ENCODE measurements at regions not wholly inside any gene's neighbourhood (a gene's known extent, or its start where the extent isn't known, plus 50 kb on each side); places are given as distances from the start of the nearest gene placed in this dataset.

GRCh38 chr10:128534686-128535085 lies 408.5 kb upstream of the MKI67 start:
- H3K27ac Mint-ChIP-seq: no peak overlapping the region
- TF ChIP-seq, protein P1, sequence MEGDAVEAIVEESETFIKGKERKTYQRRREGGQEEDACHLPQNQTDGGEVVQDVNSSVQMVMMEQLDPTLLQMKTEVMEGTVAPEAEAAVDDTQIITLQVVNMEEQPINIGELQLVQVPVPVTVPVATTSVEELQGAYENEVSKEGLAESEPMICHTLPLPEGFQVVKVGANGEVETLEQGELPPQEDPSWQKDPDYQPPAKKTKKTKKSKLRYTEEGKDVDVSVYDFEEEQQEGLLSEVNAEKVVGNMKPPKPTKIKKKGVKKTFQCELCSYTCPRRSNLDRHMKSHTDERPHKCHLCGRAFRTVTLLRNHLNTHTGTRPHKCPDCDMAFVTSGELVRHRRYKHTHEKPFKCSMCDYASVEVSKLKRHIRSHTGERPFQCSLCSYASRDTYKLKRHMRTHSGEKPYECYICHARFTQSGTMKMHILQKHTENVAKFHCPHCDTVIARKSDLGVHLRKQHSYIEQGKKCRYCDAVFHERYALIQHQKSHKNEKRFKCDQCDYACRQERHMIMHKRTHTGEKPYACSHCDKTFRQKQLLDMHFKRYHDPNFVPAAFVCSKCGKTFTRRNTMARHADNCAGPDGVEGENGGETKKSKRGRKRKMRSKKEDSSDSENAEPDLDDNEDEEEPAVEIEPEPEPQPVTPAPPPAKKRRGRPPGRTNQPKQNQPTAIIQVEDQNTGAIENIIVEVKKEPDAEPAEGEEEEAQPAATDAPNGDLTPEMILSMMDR (conservative IDR thresholded peaks at IDR 0.05): no peak
- H3K4me1 Mint-ChIP-seq (ENCODE audit: unreplicated experiment): peaks cover 33% of the 10 kb centered on the region
- no peaks in the 10 kb centered on the region for H3K9me3 Mint-ChIP-seq
- no peaks in the 10 kb centered on the region for H3K36me3 Mint-ChIP-seq
- DNase-seq (ENCODE audit: extremely low spot score, unreplicated experiment): no peak
- H3K4me3 Mint-ChIP-seq: no peak overlapping the region
- peaks cover 64% of the 10 kb centered on the region for H3K27me3 Mint-ChIP-seq

- Mint-ChIP-seq H3K4me1 (ENCODE audit: unreplicated experiment) (peaks cover 36% of the 10 kb centered on the region), H3K4me3 (peak overlapping the region; percentile 7), H3K27me3 (peaks cover 70% of the 10 kb centered on the region), H3K9me3 (no peaks in the 10 kb centered on the region), H3K36me3 (no peaks in the 10 kb centered on the region), H3K27ac (no peak overlapping the region)
- TF ChIP-seq, protein P1 (conservative IDR thresholded peaks at IDR 0.05): no peak
- DNase-seq (ENCODE audit: extremely low spot score, unreplicated experiment): no peak
Observed at GRCh38 chr10:128536259-128536658, 410.0 kb upstream of the MKI67 start.

DNA sequence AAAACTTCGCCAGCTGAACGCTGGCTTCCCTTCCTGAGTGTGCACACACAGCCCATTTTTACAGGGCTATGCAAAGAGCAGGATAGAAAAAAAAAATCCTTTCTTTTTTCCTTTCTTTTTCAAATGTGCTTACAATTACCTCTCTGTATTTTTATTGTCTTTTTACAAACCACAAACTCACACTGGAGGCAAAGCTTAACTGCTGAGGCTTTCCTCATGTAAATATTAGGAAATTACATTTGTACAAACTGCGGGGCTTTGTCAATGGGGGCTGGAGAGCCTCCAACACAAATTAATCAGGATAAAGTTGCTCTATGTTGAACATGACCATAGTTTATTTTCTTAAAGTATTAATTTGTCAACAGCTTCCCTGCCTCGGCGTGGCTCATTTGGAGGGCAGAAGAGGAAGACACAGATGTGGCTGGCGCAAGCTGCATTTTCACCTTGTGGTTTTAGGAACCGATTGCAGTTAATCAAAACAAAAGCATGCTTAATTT lies 411.7 kb upstream of the MKI67 start:
- Mint-ChIP-seq H3K27ac (no peak overlapping the region), H3K27me3 (peaks cover 68% of the 10 kb centered on the region), H3K4me3 (peak overlapping the region; percentile 48), H3K36me3 (no peaks in the 10 kb centered on the region), H3K9me3 (no peaks in the 10 kb centered on the region), H3K4me1 (ENCODE audit: unreplicated experiment) (peaks cover 45% of the 10 kb centered on the region)
- no peak for DNase-seq (ENCODE audit: extremely low spot score, unreplicated experiment)
- TF ChIP-seq, protein P1 (conservative IDR thresholded peaks at IDR 0.05): no peak

DNA sequence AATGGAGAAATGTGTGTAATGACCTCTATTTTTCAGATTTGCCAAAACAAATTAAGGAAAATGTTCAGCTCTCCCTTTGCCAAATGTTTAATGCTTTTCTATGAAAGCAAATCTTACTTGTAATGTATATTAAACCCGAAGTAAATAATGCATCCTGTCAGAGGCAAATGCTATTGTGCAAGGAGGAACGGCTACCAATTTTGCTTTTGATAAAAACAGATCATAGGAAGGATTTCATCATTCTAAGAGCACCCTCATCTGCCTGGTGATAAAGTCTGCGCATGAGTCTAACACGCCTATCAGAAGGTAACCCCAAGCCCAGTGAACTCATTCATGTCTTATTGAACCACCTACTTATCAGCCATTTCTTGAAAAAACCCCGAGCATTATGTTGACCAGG lies 412.4 kb upstream of the MKI67 start:
- no peaks in the 10 kb centered on the region for H3K9me3 Mint-ChIP-seq
- TF ChIP-seq, protein P1 (conservative IDR thresholded peaks at IDR 0.05): no peak
- peak overlapping the region; percentile 4 for H3K4me3 Mint-ChIP-seq
- H3K4me1 Mint-ChIP-seq (ENCODE audit: unreplicated experiment): peaks cover 52% of the 10 kb centered on the region
- no peaks in the 10 kb centered on the region for H3K36me3 Mint-ChIP-seq
- peaks cover 72% of the 10 kb centered on the region for H3K27me3 Mint-ChIP-seq
- DNase-seq (ENCODE audit: extremely low spot score, unreplicated experiment): no peak
- no peak overlapping the region for H3K27ac Mint-ChIP-seq

- H3K36me3 Mint-ChIP-seq: no peaks in the 10 kb centered on the region
- H3K27me3 Mint-ChIP-seq: peaks cover 75% of the 10 kb centered on the region
- peak overlapping the region; percentile 15 for H3K27ac Mint-ChIP-seq
- peak overlapping the region; percentile 39 for H3K4me3 Mint-ChIP-seq
- no peak for DNase-seq (ENCODE audit: extremely low spot score, unreplicated experiment)
- H3K4me1 Mint-ChIP-seq (ENCODE audit: unreplicated experiment): peaks cover 60% of the 10 kb centered on the region
- TF ChIP-seq, protein P1 (conservative IDR thresholded peaks at IDR 0.05): no peak
- no peaks in the 10 kb centered on the region for H3K9me3 Mint-ChIP-seq
Observed at GRCh38 chr10:128539510-128540127, 413.4 kb upstream of the MKI67 start.

Data from type B pancreatic cell (in vitro differentiated cells).